ENCODE measurements at regions not wholly inside any gene's neighbourhood (a gene's known extent, or its start where the extent isn't known, plus 50 kb on each side); places are given as distances from the start of the nearest gene placed in this dataset.
"Not testable (repeated sequence)": the region's sequence is repeated elsewhere in the genome, so short reads cannot be mapped to it uniquely, and the experiment has no call there.

DNA sequence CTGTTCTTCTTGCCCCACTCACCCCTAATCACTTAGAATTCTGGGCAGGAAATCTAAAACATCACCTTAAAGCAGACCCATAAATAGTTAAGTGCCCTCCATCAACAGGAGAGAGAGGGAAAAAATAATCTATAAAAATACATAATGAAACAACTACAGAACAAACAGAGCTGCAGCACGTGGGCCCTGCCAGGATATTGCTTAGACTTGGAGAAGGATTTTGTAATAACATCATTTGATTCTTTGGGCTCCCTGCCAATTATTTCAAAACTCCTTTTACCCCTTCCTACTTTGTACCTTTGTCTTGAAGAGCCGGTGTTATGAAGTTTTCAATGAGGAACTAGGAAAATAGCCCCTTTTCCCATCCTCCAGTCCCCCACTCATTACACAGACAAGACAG, 130.6 kb upstream of the TOX3 start:
- H3K4me3 ChIP-seq (ENCODE audit: low read depth, low read length): no peak overlapping the region
- no peak for DNase-seq (ENCODE audit: low read depth)
- TF ChIP-seq, protein P1, sequence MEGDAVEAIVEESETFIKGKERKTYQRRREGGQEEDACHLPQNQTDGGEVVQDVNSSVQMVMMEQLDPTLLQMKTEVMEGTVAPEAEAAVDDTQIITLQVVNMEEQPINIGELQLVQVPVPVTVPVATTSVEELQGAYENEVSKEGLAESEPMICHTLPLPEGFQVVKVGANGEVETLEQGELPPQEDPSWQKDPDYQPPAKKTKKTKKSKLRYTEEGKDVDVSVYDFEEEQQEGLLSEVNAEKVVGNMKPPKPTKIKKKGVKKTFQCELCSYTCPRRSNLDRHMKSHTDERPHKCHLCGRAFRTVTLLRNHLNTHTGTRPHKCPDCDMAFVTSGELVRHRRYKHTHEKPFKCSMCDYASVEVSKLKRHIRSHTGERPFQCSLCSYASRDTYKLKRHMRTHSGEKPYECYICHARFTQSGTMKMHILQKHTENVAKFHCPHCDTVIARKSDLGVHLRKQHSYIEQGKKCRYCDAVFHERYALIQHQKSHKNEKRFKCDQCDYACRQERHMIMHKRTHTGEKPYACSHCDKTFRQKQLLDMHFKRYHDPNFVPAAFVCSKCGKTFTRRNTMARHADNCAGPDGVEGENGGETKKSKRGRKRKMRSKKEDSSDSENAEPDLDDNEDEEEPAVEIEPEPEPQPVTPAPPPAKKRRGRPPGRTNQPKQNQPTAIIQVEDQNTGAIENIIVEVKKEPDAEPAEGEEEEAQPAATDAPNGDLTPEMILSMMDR (conservative IDR thresholded peaks at IDR 0.05; ENCODE audit: low read depth, low read length): no peak

DNA sequence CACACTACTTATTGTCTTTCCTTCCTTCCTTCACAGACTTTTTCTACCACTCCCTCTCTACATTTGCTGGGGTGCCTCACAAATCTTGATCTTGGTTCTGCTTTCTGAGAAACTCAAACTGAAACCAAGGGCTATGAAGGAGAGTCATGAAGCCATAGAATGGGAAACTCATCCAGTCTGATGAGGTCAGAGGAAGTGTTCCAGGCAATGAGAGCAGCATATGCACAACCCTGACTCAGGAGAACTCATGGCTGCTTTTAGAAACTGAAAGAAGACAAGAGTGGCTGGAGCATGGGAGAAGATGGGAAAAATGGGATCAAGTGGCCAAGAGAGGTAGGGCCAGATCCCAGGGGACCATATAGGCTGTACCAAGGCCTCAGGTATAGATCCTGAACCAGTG, 130.0 kb upstream of the TOX3 start:
- peak; percentile 1 for DNase-seq (ENCODE audit: low read depth)
- no peak overlapping the region for H3K4me3 ChIP-seq (ENCODE audit: low read depth, low read length)
- TF ChIP-seq, protein P1 (conservative IDR thresholded peaks at IDR 0.05; ENCODE audit: low read depth, low read length): no peak

DNA sequence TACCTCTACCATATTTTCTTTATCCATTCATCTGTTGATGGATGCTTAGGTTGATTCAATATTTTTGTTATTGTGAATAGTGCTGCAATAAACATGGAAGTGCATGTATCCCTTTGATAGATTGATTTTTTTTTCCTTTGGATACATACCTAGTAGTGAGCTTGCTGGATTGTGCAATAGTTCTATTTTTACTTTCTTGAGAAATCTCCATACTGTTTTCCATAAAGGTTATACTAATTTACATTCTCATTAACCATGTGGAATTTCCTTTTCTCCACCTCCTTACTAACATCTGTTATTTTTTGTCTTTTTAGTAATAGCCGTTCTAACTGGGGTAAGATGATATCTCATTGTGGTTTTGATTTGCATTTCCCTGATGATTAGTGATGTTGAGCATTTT, 124.6 kb upstream of the TOX3 start:
- no peak overlapping the region for H3K4me3 ChIP-seq (ENCODE audit: low read depth, low read length)
- TF ChIP-seq, protein P1 (conservative IDR thresholded peaks at IDR 0.05; ENCODE audit: low read depth, low read length): no peak
- no peak for DNase-seq (ENCODE audit: low read depth)

DNA sequence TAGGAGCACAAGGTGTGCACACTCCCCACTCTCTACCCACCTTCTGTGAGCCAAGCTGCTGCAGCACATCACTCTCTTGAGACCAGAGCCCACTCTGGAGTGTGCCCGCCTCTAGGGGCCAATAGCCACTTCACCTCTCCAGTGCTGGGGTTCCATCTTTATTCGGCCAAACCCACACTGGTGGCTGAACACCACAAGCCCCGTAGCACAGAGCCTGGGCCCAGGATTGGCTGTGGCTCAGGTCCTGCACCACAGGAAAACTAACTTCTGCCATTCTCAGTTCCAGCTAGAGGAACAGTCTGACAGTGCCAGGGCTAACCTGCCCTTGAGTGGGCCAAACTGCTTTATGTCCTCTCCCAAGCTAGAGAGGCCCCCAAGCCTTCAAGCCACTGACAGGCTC, 111.0 kb upstream of the TOX3 start:
- DNase-seq (ENCODE audit: low read depth): no peak
- H3K4me3 ChIP-seq (ENCODE audit: low read depth, low read length): no peak overlapping the region
- TF ChIP-seq, protein P1 (conservative IDR thresholded peaks at IDR 0.05; ENCODE audit: low read depth, low read length): no peak

DNA sequence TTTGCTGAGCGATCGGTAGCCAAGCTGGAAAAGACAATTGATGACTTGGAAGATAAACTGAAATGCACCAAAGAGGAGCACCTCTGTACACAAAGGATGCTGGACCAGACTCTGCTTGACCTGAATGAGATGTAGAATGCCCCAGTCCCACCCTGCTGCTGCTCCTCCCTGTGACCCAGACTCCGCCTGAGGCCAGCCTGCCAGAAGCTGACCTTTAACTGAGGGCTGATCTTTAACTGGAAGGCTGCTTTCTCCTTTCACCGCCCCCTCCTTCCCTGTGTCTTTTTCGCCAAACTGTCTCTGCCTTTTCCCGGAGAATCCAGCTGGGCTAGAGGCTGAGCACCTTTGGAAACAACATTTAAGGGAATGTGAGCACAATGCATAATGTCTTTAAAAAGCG, 109.0 kb upstream of the TOX3 start:
- H3K4me3 ChIP-seq (ENCODE audit: low read depth, low read length); DNase-seq (ENCODE audit: low read depth): not testable (repeated sequence)

DNA sequence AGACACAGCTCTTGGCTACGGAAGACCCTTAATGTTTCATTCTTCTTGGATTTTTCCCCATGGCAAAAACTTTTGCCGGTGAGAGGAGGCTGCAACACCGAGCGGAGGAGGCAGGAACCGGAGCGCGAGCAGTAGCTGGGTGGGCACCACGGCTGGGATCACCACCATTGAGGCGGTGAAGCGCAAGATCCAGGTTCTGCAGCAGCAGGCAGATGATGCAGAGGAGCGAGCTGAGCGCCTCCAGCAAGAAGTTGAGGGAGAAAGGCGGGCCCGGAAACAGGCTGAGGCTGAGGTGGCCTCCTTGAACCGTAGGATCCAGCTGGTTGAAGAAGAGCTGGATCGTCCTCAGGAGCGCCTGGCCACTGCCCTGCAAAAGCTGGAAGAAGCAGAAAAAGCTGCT, 108.2 kb upstream of the TOX3 start:
- not testable (repeated sequence) for DNase-seq (ENCODE audit: low read depth); H3K4me3 ChIP-seq (ENCODE audit: low read depth, low read length)

DNA sequence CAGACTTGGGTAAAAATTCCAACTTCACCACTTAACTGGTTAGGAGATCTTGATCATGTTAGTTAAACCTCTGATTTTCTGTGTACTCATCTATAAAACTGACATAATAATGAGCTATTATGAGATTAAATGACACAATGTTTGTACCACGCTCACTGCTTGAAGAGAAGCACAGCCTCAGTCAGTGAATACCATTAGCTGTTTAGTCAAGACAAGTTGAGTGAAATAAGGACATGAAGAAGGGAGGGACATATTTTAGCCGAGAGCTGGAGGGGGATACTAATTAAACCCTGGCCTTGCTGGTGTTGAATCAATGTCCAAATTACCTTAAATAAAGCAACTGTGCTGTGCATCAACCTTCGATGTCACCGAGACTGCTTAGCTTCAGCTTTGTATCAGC, 105.1 kb upstream of the TOX3 start:
- no peak for DNase-seq (ENCODE audit: low read depth)
- TF ChIP-seq, protein P1 (conservative IDR thresholded peaks at IDR 0.05; ENCODE audit: low read depth, low read length): no peak
- no peak overlapping the region for H3K4me3 ChIP-seq (ENCODE audit: low read depth, low read length)

DNA sequence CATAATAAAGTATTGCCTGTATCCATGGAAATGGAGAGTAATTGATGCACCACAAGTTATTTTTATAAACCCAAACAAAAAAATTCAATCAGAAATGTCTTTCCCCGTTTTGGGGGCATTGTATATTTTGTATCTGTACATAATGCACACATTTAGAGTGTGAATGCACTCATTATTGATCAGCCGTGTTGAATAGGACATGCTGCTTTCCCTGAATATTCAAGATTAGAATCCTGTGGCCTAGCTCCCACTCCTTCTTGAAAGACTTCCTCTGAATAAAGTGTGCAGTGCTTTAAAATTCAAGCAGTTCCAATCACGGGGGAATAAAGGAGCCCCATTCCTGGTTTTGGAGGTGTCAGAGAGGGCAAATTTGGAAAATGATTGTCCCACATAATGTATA, 103.8 kb upstream of the TOX3 start:
- no peak for DNase-seq (ENCODE audit: low read depth)
- H3K4me3 ChIP-seq (ENCODE audit: low read depth, low read length): no peak overlapping the region

More for the DNA sequence above, 103.8 kb upstream of the TOX3 start:
- TF ChIP-seq, protein P1 (conservative IDR thresholded peaks at IDR 0.05; ENCODE audit: low read depth, low read length): no peak
